GM19240 (cell line): ENCODE measurements at regions not wholly inside any gene's neighbourhood (a gene's known extent, or its start where the extent isn't known, plus 50 kb on each side); places are given as distances from the start of the nearest gene placed in this dataset.

ENCODE experiments used
- DNase-seq: peaks from one replicate; pipeline ENCODE4 v3.0.0; 2011; ENCODE audit warnings: low spot score; ENCODE audit not compliant: insufficient read length

DNA sequence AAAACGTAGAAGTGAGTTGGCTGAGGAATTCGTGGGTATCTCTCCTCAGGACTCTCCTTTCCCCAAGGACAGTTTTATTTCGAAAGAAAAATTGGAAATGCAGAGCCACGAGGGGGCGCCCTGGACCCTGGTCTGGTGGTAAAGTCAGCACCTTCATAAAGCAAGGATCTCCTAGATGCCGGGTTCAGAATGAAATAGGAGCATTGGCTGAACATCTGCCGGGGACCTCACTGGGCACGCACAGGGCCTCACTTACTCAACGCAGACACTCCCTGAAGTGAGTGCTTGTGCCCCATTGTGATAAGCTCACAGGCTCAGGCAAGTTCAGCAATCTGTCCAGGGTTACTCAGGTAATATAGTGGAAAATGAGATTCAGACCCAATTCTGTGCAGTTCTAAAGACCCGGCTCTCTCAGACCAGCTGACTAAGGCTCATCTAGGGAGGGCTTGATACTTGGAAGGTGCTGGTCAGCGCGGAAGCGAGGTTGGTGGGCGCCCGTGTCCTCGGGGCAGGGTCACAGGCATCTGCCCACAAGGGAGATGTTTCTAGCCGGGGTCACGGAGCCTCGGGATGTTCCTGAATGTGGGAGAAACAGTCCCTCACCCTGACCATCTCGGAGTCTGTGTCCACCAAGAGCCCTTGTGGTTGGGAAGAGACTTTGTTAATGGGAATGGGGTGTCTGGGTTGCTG lies 55.7 kb upstream of the ETV3 start:
- peak; percentile 45 for DNase-seq

DNA sequence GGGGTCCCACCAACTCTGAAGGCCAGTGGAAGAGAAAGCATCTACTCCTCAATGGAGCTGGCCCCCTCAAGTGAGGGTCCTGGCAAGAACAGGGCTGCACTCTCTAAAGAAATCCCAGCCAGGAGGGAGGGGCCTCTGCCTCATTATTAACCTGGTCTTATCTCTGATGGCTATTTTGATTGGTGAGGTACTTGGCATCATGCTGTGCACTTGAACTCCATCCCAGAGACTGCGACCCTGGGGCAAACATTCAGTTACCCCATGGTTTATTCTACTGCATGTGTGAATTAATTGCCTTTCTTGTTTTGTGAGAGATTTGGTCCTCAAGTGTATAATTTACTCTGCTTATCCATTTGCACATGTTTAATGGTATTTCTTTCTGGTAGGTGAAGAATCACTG lies 55.0 kb upstream of the ETV3 start:
- DNase-seq, result no peak

DNA sequence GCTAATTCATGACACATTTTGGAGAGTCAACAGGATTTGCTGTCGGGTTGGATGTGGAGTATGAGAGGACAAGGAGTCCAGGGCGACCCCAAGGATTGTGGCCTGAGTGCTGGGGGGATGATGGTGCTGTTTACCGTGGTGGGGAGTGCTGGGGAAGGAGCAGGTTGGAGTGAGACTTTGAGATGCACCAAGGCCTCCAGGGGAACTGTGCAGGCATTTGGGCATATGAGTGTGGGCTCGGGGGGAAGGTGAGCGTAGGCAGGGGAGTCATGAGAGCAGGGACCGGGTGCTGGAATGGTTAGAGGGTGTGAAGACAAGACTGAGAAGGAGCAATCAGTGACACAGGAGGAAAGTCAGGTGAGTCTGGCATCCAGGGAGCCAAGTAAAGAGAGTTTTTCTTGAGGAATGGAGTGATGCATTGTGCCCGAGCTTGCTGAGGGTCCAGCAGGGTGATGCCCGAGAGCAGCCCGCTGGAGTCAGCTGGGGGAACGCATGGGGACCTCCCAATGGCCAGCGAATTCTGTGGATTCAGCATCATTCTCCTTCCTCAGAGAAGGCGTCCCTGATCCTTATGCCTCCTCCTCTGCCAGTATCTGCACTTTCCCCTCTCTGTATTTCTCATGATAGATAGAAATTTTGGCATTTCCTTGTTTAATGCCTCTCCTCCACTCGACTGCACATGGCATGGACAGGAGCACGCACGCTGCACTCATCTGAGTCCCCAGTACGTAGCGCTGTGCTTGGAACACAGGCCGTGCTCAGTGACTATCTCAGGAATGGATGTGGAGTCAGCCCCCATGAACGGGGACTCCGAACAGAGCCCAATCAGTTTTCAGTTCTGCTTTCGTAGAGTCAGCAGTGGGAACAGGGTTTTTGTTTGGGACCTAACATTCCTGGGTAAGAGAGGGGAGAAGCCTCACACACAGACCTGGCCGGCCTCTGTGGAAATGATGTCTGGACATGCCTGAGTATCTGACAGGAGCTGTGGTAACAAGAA lies 52.1 kb upstream of the ETV3 start:
- no peak for DNase-seq

DNA sequence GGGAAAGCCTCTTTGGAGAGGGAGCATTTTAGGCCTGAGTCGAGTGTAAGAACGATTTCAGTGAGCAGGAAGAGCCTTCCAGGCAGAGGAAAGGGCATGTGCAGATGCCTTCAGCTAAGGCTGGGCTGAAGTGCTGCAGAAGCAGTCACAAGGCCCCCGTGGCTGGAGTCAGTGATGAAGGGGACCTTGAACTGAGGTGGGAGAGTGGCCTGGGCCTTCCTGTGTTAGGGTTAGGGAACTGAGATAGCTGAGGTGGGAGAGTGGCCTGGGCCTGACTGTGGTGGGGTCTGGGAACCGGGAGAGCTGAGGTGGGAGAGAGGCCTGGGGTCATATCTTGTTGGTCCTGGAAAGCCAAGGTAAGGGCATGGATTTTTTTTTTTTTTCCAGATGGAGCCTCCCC lies 50.9 kb upstream of the ETV3 start:
- DNase-seq, result no peak
